ENCODE measurements at regions not wholly inside any gene's neighbourhood (a gene's known extent, or its start where the extent isn't known, plus 50 kb on each side); places are given as distances from the start of the nearest gene placed in this dataset.

DNA sequence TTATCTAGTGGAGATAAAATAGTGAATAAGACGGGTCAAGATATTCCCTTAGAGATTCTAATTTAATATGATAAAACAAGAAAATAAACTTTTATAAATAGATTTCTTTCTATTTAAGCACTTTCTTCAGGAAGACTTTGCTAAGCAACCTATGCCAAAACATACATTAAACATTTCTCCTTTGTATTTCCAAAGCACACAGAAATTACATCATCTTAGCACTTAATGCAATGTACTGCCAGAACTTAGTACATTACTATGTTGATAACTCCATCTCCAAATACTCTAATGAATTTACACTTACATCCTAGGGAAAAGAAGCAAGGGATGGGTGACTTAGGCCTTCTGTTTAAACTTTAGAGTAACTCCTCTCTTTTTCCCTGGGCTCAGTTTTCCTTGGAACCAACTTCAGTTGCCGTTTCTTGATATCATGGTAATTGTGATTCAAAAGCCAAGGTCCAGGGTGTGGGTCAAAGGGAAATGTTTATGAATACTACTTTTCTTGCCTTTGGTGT lies 322.6 kb upstream of the PCDH20 start:
- no peak for DNase-seq

DNA sequence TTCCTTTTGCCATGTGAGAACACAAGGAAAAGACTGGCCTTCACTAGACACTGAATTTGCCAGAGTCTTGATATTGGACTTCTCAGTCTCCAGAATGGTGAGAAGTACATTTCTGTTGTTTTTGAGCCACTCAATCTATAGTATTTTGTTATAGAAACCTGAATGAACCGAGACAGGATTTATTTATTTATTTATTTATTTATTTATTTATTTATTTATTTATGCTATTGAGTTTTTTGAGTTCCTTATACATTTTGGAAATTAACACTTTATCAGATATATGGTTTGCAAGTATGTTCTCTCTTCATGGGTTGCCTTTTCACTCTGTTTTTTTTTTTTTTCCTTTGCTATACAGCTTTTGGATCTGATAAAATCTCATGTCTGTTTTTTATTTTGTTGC lies 319.0 kb upstream of the PCDH20 start:
- DNase-seq, result no peak

- DNase-seq, result no peak
Measured at GRCh38 chr13:61728471-61728870, 312.8 kb upstream of the PCDH20 start.

- no peak for DNase-seq
Measured at GRCh38 chr13:61727767-61728166, 312.1 kb upstream of the PCDH20 start.

DNA sequence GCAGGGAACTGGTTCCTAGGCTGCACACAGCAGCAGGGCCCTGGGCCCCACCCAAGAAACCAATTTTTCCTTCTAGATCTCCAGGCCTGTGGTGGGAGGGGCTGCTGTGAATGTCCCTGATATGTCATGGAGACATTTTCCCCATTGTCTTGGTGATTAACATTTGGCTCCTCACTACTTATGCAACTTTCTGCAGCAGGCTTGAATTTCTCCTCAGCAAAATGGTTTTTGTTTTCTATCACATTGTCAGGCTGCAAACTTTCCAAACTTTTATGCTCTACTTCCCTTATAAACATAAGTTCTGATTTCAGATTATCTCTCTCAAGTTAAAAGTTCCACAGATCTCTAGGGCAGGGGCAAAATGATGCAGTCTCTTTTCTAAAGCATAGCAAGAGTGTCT lies 310.2 kb upstream of the PCDH20 start:
- DNase-seq, result no peak

DNA sequence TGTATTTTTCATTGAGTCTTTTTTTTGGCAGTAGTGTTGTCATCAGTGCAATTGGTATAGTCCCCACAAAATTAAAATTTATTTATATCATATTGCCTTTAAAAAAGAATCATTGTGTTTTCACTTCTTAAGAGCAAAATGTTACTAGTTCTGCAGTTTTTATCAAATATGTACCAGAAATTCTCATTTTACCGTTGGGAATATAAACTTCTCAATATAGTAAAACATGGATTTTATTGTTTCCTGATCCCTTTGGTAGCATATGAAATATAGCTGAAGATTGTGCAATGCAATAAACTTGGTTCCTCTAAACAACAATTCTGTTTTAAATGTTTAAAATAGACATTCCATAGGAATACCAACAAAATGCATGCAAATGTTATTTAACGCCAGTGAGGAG lies 306.5 kb upstream of the PCDH20 start:
- DNase-seq, result no peak

DNA sequence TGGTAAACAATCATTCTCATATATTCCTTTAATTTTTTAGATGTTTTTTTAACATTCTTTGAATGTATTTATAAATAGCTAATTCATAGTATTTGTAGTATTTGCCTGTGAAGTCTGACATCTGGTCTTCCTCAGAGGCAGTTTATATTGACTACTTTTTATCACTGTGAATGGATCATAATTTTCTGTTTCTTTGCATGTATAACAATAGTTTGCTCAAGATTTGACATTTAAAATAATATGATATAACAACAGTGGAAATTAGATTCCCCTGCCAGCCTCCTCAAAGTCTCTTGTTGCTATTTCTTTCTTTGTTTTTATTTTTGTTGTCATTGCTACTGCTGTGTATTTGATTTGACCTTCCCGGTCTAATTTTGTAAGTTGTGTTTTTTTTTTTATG lies 297.0 kb upstream of the PCDH20 start:
- no peak for DNase-seq

- DNase-seq, result no peak
Measured at GRCh38 chr13:61709258-61709657, 293.6 kb upstream of the PCDH20 start.

- DNase-seq, result no peak
Measured at GRCh38 chr13:61706899-61707298, 291.2 kb upstream of the PCDH20 start.

- no peak for DNase-seq
Measured at GRCh38 chr13:61700620-61701019, 285.0 kb upstream of the PCDH20 start.

- DNase-seq, result no peak
Measured at GRCh38 chr13:61700181-61700580, 284.5 kb upstream of the PCDH20 start.

GRCh38 chr13:61696676-61697075 lies 281.0 kb upstream of the PCDH20 start:
- DNase-seq, result no peak

GRCh38 chr13:61695147-61695546 lies 279.5 kb upstream of the PCDH20 start:
- no peak for DNase-seq

GRCh38 chr13:61692691-61693090 lies 277.0 kb upstream of the PCDH20 start:
- no peak for DNase-seq

GRCh38 chr13:61685682-61686012 lies 270.0 kb upstream of the PCDH20 start:
- no peak for DNase-seq

DNA sequence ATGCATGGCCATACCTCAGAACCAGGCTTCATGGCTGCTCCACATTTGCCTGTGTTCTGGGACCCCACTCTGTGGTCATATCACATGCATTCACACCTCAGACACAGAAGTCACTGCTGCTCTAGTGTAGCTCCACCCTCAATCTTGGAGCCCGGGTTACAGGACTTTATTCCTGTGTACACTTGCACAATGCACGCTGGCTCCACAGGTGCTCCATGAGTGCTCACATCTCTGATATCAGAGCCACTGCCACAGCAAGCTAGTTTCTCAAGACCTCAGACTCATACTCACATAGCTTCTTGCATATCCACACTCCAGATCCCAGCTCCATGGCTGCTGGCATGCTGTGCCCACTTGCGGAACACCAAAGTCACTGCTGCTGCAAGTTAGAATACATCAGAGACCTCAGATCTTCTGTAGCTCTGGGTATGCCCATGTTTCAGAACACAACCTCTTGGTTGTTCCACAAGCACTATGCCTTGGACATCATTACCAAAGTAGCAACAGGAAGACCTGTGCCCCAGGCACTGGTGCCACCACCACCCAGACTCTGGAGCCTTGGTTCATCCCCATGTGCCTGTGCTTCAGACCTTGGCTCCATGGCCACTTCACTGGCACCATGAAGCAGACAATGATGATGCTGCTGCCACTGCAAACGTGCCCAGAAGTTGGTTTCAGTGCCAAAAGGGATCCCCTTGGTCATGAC lies 269.5 kb upstream of the PCDH20 start:
- DNase-seq, result no peak

DNA sequence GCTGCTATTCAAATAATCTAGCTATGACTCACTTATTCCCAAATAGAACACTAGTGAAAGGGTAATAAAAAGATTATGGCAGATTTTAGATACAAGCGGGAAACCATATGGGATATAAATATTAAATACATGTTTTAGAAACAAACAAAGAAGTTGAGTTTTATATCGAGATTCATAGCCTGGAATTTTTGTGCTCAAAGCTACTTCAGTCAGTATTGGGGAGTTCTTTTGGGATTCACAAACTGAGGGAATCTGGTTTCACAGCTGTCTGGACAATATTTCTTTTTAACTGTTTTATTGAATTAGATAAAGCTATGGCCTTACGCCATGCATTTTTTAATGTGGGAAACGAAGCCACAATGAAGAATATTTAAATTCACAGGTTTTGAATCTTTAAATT lies 257.1 kb upstream of the PCDH20 start:
- DNase-seq, result no peak

- no peak for DNase-seq
Measured at GRCh38 chr13:61670384-61671161, 254.9 kb upstream of the PCDH20 start.

- no peak for DNase-seq
Measured at GRCh38 chr13:61664801-61665705, 249.4 kb upstream of the PCDH20 start.

- DNase-seq, result no peak
Measured at GRCh38 chr13:61654481-61654880, 238.8 kb upstream of the PCDH20 start.

DNA sequence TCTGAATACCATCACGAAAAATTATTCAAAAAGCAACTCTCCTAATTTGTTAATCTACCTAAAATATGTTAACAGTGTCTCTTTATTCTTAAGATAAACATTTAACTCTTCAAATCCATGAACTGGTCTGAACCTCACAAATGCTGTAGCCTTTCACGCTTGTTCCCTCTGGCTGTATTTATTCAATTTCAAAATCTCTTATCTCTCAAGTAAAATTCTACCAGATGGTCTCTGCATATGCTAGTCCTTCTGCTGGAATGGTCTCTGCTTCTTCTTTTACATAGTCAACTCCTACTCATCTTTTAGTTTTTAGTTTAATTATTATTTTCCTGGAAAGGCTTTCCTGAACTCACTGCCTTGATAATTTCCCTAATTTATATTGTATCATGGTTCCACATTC lies 232.9 kb upstream of the PCDH20 start:
- no peak for DNase-seq

DNA sequence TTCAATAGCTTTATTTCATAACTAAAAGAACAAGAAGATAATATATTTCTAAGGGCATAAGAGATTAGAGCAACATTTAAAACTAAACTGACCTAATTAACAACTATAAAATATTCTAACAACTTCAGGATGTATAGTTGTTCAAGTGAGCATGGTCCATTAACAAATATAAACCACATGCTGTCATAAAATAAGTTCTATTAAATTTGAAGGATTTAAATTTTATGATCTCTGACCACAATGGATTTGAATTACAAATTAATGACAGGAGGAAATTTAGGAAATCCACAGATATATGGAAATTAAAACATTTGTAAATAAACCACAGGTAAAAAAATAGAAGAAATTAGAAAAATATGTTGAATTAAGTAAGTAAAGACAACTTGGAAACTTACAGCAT lies 196.5 kb upstream of the PCDH20 start:
- no peak for DNase-seq

- DNase-seq, result no peak
Measured at GRCh38 chr13:61608138-61608537, 192.5 kb upstream of the PCDH20 start.
